ENCODE measurements at regions not wholly inside any gene's neighbourhood (a gene's known extent, or its start where the extent isn't known, plus 50 kb on each side); places are given as distances from the start of the nearest gene placed in this dataset.

GRCh38 chr3:102037791-102038190 is 188.5 kb downstream of the NFKBIZ start:
- no peak for TF ChIP-seq EZH2phosphoT487 (IDR thresholded peaks at IDR 0.05; ENCODE audit: borderline replicate concordance)
- TF ChIP-seq, protein P1, sequence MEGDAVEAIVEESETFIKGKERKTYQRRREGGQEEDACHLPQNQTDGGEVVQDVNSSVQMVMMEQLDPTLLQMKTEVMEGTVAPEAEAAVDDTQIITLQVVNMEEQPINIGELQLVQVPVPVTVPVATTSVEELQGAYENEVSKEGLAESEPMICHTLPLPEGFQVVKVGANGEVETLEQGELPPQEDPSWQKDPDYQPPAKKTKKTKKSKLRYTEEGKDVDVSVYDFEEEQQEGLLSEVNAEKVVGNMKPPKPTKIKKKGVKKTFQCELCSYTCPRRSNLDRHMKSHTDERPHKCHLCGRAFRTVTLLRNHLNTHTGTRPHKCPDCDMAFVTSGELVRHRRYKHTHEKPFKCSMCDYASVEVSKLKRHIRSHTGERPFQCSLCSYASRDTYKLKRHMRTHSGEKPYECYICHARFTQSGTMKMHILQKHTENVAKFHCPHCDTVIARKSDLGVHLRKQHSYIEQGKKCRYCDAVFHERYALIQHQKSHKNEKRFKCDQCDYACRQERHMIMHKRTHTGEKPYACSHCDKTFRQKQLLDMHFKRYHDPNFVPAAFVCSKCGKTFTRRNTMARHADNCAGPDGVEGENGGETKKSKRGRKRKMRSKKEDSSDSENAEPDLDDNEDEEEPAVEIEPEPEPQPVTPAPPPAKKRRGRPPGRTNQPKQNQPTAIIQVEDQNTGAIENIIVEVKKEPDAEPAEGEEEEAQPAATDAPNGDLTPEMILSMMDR (IDR thresholded peaks at IDR 0.05 in 2 of 3, conservative IDR thresholded peaks at IDR 0.05 in 1 of 3; ENCODE audit: borderline replicate concordance in 1 of 3, insufficient read depth in 1 of 3, low read depth in 2 of 3, low read length in 2 of 3), result no peak
- TF ChIP-seq ZFX (IDR thresholded peaks at IDR 0.05), result no peak
- TF ChIP-seq POLR2AphosphoS5 (IDR thresholded peaks at IDR 0.05; ENCODE audit: low read depth, low read length), result no peak
- TF ChIP-seq SP1 (IDR thresholded peaks at IDR 0.05; ENCODE audit: low read depth), result no peak
- TF ChIP-seq EZH2 (IDR thresholded peaks at IDR 0.05), result no peak
- no peak for TF ChIP-seq POLR2A (IDR thresholded peaks at IDR 0.05; ENCODE audit: borderline replicate concordance, extremely low read depth, insufficient read depth, insufficient read length)
- no peak for TF ChIP-seq JUND (IDR thresholded peaks at IDR 0.05)

Data from HCT116 (cell line).